ENCODE measurements at regions not wholly inside any gene's neighbourhood (a gene's known extent, or its start where the extent isn't known, plus 50 kb on each side); places are given as distances from the start of the nearest gene placed in this dataset.

DNA sequence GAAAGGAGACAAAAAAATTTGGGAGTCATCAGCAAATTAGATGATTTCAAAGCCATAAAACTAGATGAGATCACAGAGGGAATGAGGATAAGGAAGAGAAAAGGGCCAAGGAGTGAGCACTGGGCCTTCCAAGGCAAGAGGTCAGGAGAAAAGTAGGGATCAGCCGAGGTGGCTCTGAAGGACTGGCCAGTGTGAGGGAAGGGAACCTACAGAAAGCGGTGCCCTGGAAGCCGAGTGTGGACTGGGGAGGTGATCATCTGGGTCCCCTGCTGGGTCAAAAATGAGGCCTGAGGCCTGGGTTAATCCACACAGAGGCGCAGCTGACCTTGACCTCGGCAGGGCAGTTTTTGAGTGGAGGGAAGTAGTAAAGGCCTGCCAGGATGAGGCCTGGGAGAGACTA lies 133.8 kb downstream of the SMIM20 start:
- peak overlapping the region; percentile 49 for H3K4me3 ChIP-seq (ENCODE audit: low read length)
- H3K36me3 ChIP-seq (ENCODE audit: control insufficient read depth, insufficient read depth, low read length, severe bottlenecking), result no peaks in the 10 kb centered on the region
- H3K4me1 ChIP-seq (ENCODE audit: control insufficient read depth, insufficient read depth, low read length), result peaks cover 39% of the 10 kb centered on the region
- no peak for DNase-seq (ENCODE audit: low read depth)
- H3K9ac ChIP-seq (ENCODE audit: low read length), result peak overlapping the region; percentile 87
- H3K9me3 ChIP-seq (ENCODE audit: control insufficient read depth, low read length), result no peaks in the 10 kb centered on the region
- H3K27me3 ChIP-seq (replicated peaks; ENCODE audit: control insufficient read depth, insufficient read depth, low read length), result no peaks in the 10 kb centered on the region

DNA sequence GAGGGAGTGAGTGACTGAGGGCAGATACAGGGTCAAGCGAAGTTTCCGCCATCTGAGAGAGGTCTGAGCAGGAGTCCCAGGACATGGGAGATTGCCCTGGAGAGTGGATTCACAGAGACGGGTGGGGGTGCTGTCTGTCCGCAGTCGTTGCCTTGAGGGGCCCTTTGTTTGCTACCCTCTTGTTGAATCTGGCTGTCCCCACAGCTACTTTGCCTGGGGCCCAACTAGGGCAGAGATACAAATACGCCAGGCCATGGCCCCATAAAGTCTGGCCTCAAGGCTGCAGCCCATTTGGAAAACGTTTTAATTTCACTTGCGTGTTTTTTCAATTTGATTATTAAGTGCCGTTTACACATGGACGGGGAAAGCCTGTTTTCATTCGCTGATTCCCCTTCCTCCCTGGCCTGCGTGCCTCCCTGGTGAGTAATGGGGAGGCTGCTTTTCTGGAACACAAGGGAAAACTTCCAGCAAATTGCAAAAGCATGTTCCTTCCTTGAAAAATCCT lies 134.4 kb downstream of the SMIM20 start:
- Histone ChIP-seq H3K9me3 (ENCODE audit: control insufficient read depth, low read length) (no peaks in the 10 kb centered on the region), H3K9ac (ENCODE audit: low read length) (peak overlapping the region; percentile 87), H3K4me3 (ENCODE audit: low read length) (peak overlapping the region; percentile 70), H3K4me1 (ENCODE audit: control insufficient read depth, insufficient read depth, low read length) (peaks cover 39% of the 10 kb centered on the region), H3K27me3 (replicated peaks; ENCODE audit: control insufficient read depth, insufficient read depth, low read length) (no peaks in the 10 kb centered on the region), H3K36me3 (ENCODE audit: control insufficient read depth, insufficient read depth, low read length, severe bottlenecking) (no peaks in the 10 kb centered on the region)
- peak; percentile 94 for DNase-seq (ENCODE audit: low read depth)

- H3K9me3 ChIP-seq (ENCODE audit: control insufficient read depth, low read length), result no peaks in the 10 kb centered on the region
- H3K27me3 ChIP-seq (replicated peaks; ENCODE audit: control insufficient read depth, insufficient read depth, low read length), result no peaks in the 10 kb centered on the region
- H3K4me1 ChIP-seq (ENCODE audit: control insufficient read depth, insufficient read depth, low read length), result peaks cover 39% of the 10 kb centered on the region
- peak overlapping the region; percentile 87 for H3K9ac ChIP-seq (ENCODE audit: low read length)
- H3K36me3 ChIP-seq (ENCODE audit: control insufficient read depth, insufficient read depth, low read length, severe bottlenecking), result no peaks in the 10 kb centered on the region
- peak; percentile 51 for DNase-seq (ENCODE audit: low read depth)
- peak overlapping the region; percentile 70 for H3K4me3 ChIP-seq (ENCODE audit: low read length)
These were observed 134.9 kb downstream of the SMIM20 start for GRCh38 chr4:26048950-26049349.

GRCh38 chr4:26049447-26049846 lies 135.4 kb downstream of the SMIM20 start:
- Histone ChIP-seq H3K4me3 (ENCODE audit: low read length) (peak overlapping the region; percentile 70), H3K9me3 (ENCODE audit: control insufficient read depth, low read length) (no peaks in the 10 kb centered on the region), H3K27me3 (replicated peaks; ENCODE audit: control insufficient read depth, insufficient read depth, low read length) (no peaks in the 10 kb centered on the region), H3K9ac (ENCODE audit: low read length) (peak overlapping the region; percentile 87), H3K36me3 (ENCODE audit: control insufficient read depth, insufficient read depth, low read length, severe bottlenecking) (no peaks in the 10 kb centered on the region), H3K4me1 (ENCODE audit: control insufficient read depth, insufficient read depth, low read length) (peaks cover 39% of the 10 kb centered on the region)
- DNase-seq (ENCODE audit: low read depth), result no peak

DNA sequence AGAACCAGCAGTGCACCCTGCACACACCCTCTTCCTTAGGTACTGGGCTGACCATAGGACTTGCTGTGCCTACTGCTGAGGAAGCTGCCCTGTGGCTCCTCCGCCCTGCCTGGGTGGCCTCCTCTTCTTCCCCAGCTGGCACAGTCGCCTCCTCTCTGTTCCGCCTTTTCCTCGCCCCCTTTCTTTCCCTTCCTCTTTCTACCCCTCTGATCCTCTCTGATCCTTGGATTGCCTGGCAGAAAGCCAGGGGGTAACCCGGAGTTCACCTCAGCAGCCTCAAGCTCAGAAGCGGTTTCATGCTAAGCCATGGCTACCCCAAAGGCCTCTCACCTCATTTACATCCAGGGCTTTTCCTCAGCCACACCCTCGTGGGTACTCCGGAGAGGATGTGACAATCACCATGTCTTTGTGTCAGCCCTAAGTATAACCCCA lies 136.2 kb downstream of the SMIM20 start:
- no peaks in the 10 kb centered on the region for H3K36me3 ChIP-seq (ENCODE audit: control insufficient read depth, insufficient read depth, low read length, severe bottlenecking)
- H3K4me3 ChIP-seq (ENCODE audit: low read length), result no peak overlapping the region
- H3K27me3 ChIP-seq (replicated peaks; ENCODE audit: control insufficient read depth, insufficient read depth, low read length), result no peaks in the 10 kb centered on the region
- H3K9ac ChIP-seq (ENCODE audit: low read length), result peak overlapping the region; percentile 87
- DNase-seq (ENCODE audit: low read depth), result no peak
- H3K9me3 ChIP-seq (ENCODE audit: control insufficient read depth, low read length), result no peaks in the 10 kb centered on the region
- peaks cover 39% of the 10 kb centered on the region for H3K4me1 ChIP-seq (ENCODE audit: control insufficient read depth, insufficient read depth, low read length)

- Histone ChIP-seq H3K36me3 (ENCODE audit: control insufficient read depth, insufficient read depth, low read length, severe bottlenecking) (no peaks in the 10 kb centered on the region), H3K9ac (ENCODE audit: low read length) (peak overlapping the region; percentile 4), H3K4me1 (ENCODE audit: control insufficient read depth, insufficient read depth, low read length) (peaks cover 39% of the 10 kb centered on the region), H3K9me3 (ENCODE audit: control insufficient read depth, low read length) (no peaks in the 10 kb centered on the region), H3K4me3 (ENCODE audit: low read length) (no peak overlapping the region), H3K27me3 (replicated peaks; ENCODE audit: control insufficient read depth, insufficient read depth, low read length) (no peaks in the 10 kb centered on the region)
- no peak for DNase-seq (ENCODE audit: low read depth)
These were observed 136.7 kb downstream of the SMIM20 start for GRCh38 chr4:26050671-26051070.

DNA sequence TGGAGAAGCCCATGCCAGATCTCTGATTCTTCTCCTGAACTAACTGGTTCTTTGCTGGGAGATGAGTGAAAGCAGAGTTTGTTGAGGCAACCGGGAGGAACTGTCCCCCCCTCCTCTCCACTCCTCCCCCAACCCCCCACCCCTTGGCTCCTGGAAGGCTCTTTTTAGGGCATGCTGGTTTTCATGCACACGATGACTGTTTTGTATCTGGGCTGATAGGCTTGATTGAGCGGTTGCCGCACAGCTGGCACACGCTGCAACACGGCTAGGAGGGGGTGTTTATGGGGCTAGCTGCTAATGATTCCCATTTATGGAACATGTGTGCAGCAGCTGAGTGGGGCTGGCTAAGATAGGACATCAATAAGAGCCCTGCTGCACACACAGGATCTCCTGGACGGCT lies 137.2 kb downstream of the SMIM20 start:
- Histone ChIP-seq H3K36me3 (ENCODE audit: control insufficient read depth, insufficient read depth, low read length, severe bottlenecking) (no peaks in the 10 kb centered on the region), H3K9me3 (ENCODE audit: control insufficient read depth, low read length) (no peaks in the 10 kb centered on the region), H3K4me3 (ENCODE audit: low read length) (no peak overlapping the region), H3K27me3 (replicated peaks; ENCODE audit: control insufficient read depth, insufficient read depth, low read length) (no peaks in the 10 kb centered on the region), H3K9ac (ENCODE audit: low read length) (peak overlapping the region; percentile 4), H3K4me1 (ENCODE audit: control insufficient read depth, insufficient read depth, low read length) (peaks cover 39% of the 10 kb centered on the region)
- DNase-seq (ENCODE audit: low read depth), result no peak

DNA sequence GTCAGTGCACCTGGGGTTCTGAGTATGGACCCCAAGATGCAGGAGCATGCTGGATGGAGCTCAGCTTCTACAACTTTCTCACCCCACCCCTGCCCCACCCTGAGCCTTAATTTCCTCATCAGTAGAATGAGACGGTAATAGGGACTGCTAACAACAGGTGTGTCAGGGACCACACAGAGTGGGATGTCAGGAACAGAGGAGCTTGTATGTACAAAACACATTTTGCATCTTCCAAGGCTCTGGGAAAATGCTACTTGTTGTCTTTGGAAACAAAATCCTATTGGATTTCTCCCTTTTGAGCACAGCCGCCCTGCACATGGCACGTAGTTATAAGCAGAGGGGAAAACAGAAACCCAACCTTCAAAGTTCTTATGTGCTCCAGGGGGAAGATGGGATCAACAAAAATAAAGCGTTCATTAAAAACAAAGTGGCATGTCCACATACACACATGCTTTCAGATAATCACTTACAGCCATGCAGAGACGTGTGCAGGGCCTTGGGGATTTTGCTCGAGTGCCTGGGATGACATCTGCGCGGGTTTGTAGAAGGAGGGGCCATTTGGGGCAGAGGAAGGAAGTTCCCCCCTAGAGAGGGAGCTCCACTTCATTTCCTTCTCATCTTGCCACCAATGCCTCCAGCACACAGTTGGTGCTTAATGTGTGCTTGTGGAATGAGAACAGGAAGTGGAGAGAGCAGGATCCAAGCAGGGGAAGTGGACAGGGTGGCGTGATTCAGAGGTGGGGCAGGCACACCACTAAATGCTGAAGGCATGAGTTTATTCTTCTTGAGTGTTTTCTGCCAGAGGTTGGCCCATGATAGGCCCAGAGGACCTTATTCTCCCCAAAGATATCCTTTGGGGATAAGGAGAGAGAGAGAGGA lies 138.9 kb downstream of the SMIM20 start:
- no peak overlapping the region for H3K9ac ChIP-seq (ENCODE audit: low read length)
- peaks cover 32% of the 10 kb centered on the region for H3K4me1 ChIP-seq (ENCODE audit: control insufficient read depth, insufficient read depth, low read length)
- no peak for DNase-seq (ENCODE audit: low read depth)
- no peak overlapping the region for H3K4me3 ChIP-seq (ENCODE audit: low read length)
- H3K9me3 ChIP-seq (ENCODE audit: control insufficient read depth, low read length), result no peaks in the 10 kb centered on the region
- no peaks in the 10 kb centered on the region for H3K36me3 ChIP-seq (ENCODE audit: control insufficient read depth, insufficient read depth, low read length, severe bottlenecking)
- H3K27me3 ChIP-seq (replicated peaks; ENCODE audit: control insufficient read depth, insufficient read depth, low read length), result no peaks in the 10 kb centered on the region

GRCh38 chr4:26053761-26054160 lies 139.7 kb downstream of the SMIM20 start:
- Histone ChIP-seq H3K9me3 (ENCODE audit: control insufficient read depth, low read length) (no peaks in the 10 kb centered on the region), H3K9ac (ENCODE audit: low read length) (no peak overlapping the region), H3K27me3 (replicated peaks; ENCODE audit: control insufficient read depth, insufficient read depth, low read length) (no peaks in the 10 kb centered on the region), H3K36me3 (ENCODE audit: control insufficient read depth, insufficient read depth, low read length, severe bottlenecking) (no peaks in the 10 kb centered on the region), H3K4me3 (ENCODE audit: low read length) (no peak overlapping the region), H3K4me1 (ENCODE audit: control insufficient read depth, insufficient read depth, low read length) (peaks cover 26% of the 10 kb centered on the region)
- no peak for DNase-seq (ENCODE audit: low read depth)

GRCh38 chr4:26055855-26056254 lies 141.8 kb downstream of the SMIM20 start:
- no peak for DNase-seq (ENCODE audit: low read depth)
- H3K4me3 ChIP-seq (ENCODE audit: low read length), result no peak overlapping the region

DNA sequence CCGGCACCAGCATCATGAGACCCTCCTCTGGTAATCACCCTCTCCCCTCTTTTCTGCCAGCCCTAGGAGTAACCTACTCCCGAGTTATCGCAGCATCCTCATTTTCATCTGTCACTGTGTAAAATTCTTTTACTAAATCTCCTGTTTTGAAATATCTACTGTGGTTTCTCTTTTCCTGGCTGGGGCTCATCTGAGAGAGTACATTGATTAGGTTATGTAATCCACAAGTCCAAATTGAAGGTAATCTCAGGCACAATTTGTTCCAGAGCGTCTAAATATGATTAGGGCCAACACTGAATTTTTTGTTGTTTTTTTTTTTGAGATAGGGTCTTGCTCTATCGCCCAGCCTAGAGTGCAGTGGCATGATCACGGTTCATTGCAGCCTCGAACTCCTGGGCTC lies 142.4 kb downstream of the SMIM20 start:
- Histone ChIP-seq H3K9me3 (ENCODE audit: control insufficient read depth, low read length) (no peaks in the 10 kb centered on the region), H3K27me3 (replicated peaks; ENCODE audit: control insufficient read depth, insufficient read depth, low read length) (no peaks in the 10 kb centered on the region), H3K9ac (ENCODE audit: low read length) (no peak overlapping the region), H3K36me3 (ENCODE audit: control insufficient read depth, insufficient read depth, low read length, severe bottlenecking) (no peaks in the 10 kb centered on the region), H3K4me1 (ENCODE audit: control insufficient read depth, insufficient read depth, low read length) (peaks cover 3% of the 10 kb centered on the region), H3K4me3 (ENCODE audit: low read length) (no peak overlapping the region)
- no peak for DNase-seq (ENCODE audit: low read depth)

More at GRCh38 chr4:26055855-26056254, 141.8 kb downstream of the SMIM20 start:
- peaks cover 6% of the 10 kb centered on the region for H3K4me1 ChIP-seq (ENCODE audit: control insufficient read depth, insufficient read depth, low read length)
- H3K27me3 ChIP-seq (replicated peaks; ENCODE audit: control insufficient read depth, insufficient read depth, low read length), result no peaks in the 10 kb centered on the region
- no peaks in the 10 kb centered on the region for H3K36me3 ChIP-seq (ENCODE audit: control insufficient read depth, insufficient read depth, low read length, severe bottlenecking)
- H3K9ac ChIP-seq (ENCODE audit: low read length), result no peak overlapping the region
- no peaks in the 10 kb centered on the region for H3K9me3 ChIP-seq (ENCODE audit: control insufficient read depth, low read length)
